Right lung (tissue), 2 donors: ENCODE measurements at regions not wholly inside any gene's neighbourhood (a gene's known extent, or its start where the extent isn't known, plus 50 kb on each side); places are given as distances from the start of the nearest gene placed in this dataset.

Experiments
- DNase-seq, 2 donors: peaks; one replicate each; pipeline ENCODE4 v3.0.0-alpha.2; 2013

DNA sequence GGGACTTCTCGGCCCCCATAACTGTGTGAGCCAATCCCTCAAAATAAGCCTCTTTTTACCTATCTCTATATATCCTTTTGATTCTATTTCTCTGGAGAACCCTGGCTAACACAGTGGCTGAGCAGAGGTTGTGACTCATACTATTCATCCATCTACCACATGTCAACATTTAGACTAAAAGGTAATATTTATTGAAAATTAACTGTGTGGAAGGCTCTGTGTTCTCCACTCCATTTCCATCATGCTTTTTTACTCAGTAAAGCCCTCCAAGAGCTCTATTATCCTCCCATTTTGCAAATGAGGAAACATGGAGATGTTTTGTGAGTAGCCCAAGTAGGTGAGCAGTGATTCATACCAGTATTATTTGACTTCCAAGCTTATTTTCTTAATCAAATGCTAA is 217.9 kb upstream of the DCBLD2 start:
- DNase-seq = no peak

- no peak for DNase-seq
Measured at GRCh38 chr3:99118381-99118780, 216.9 kb upstream of the DCBLD2 start.

- DNase-seq = no peak
Measured at GRCh38 chr3:99114565-99115291, 213.2 kb upstream of the DCBLD2 start.

- no peak for DNase-seq
Measured at GRCh38 chr3:99111235-99111634, 209.7 kb upstream of the DCBLD2 start.

DNA sequence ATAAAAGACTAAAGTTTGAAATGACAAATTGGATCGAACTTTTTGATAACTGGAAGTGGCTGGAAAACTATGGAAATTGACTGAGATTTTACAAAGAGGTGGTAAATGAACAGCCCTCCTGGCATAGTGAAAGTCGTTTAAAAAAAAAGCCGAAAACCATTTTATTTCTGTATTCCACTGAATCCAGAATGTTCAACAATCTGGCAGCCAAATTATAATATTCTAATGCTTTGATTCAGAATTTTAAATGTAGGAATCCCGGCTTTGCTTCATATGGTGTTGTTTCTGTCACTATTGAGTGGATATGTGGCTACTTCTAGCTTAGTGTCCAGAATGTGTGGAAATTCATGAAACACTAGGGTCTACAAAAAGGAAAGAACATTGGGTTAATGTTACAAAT is 208.9 kb upstream of the DCBLD2 start:
- DNase-seq = no peak

GRCh38 chr3:99108508-99108907 is 207.0 kb upstream of the DCBLD2 start:
- peak in 1 of 2 donors; percentile 6 for DNase-seq

DNA sequence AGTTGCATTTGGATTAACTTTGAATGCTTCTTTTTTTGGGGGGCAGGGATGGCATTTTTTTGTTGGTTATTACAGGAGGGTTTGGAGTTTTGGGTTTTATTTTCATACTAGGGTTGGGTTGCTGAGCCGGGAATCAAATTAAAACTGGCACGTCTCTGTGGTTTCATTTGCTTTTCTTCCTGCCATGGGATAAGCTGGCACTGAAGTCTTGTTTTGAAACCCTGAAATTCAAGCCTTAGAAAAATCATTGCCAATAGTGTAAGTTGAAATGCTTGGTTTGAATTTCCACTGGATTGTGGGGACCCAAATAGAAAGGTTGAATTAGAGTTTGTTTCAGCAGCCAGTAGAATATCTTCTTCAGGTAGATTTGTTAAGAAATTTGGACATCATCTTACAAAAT is 193.1 kb upstream of the DCBLD2 start:
- DNase-seq = no peak

- DNase-seq = no peak
Measured at GRCh38 chr3:99087277-99087676, 185.8 kb upstream of the DCBLD2 start.

DNA sequence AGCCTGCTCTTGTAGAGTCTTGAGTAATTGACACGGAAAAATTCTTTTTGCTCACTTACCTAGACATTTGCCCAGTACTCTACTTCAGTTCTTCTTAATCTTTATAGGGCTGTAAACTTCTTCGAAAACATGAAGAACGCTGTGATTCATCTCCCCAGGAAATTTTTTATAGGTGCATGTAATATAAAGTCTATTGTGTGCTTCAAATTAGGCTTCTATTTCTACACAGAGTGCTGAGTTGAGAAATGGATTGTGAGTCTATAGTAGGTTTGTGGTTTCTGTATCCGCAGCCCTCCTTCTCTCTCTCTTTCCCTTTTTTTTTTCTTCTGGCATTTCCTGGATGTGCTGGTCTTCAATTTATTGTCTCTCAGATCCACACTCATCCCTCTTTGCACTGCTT is 183.3 kb upstream of the DCBLD2 start:
- no peak for DNase-seq

GRCh38 chr3:99084156-99084555 is 182.7 kb upstream of the DCBLD2 start:
- no peak for DNase-seq

- DNase-seq = no peak
Measured at GRCh38 chr3:99071096-99071495, 169.6 kb upstream of the DCBLD2 start.

GRCh38 chr3:99069973-99070372 is 168.5 kb upstream of the DCBLD2 start:
- no peak for DNase-seq

DNA sequence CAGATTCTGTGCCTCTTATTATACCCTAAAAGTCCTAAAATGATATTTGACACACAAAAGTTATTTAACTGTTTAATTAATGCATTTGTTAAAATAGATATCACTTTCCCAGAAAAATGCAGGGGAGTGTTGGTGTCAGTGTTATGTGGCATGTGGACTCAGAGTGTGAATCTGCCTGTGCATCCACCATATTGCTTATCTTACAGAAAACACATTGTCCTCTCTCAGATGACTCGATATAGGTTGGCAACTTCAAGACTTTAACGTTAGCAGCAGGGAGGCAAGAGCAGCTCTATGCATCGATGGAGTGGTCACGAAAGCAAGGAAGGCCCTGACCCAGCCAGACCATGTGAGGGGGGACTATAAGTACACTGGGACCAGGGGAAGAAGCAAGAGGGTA is 165.4 kb upstream of the DCBLD2 start:
- DNase-seq = no peak

DNA sequence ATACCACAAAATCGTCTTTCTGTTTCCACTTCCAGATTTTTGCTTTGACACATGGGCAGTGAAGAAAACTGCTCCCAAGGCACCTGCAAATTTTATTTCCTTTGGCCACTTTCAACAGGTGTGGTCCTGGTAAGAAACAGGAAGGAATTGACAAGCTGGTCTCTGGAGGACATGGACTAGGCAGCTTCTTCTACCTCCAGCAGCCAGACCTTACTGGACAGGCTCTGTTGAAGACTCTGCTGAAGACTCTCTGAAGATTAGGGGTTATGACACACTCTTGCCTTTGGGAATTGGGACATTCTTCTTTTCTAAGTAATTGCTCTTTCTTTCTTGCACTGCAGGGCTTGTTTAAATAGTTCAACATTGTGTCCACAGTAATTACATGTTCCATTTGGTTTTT is 147.7 kb upstream of the DCBLD2 start:
- DNase-seq = no peak

- DNase-seq = no peak
Measured at GRCh38 chr3:99041747-99042146, 140.3 kb upstream of the DCBLD2 start.

DNA sequence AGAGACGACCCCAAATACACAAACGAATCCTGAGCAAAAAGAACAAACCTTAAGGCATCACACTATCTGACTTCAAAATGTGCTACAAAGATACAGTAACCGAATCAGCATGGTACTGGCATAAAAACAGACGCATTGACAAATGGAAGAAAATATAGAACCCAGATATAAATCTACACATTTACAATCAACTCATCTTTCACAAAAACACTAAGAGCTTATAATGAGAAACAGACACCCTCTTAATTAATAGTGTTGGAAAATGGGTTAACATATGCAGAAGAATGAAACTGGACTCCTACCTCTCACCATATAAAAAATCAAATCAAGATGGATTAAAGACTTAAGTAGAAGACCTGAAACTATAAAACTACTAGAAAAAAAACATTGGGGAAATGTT is 130.3 kb upstream of the DCBLD2 start:
- no peak for DNase-seq

- DNase-seq = peak; percentile 7 to 32
Measured at GRCh38 chr3:99023590-99024192, 122.2 kb upstream of the DCBLD2 start.

- no peak for DNase-seq
Measured at GRCh38 chr3:99021466-99021865, 120.0 kb upstream of the DCBLD2 start.

GRCh38 chr3:99016452-99016851 is 115.0 kb upstream of the DCBLD2 start:
- DNase-seq = no peak

GRCh38 chr3:99013777-99014315 is 112.4 kb upstream of the DCBLD2 start:
- DNase-seq = no peak

GRCh38 chr3:99013077-99013476 is 111.6 kb upstream of the DCBLD2 start:
- no peak for DNase-seq

- DNase-seq = no peak
Measured at GRCh38 chr3:99012051-99012450, 110.6 kb upstream of the DCBLD2 start.

- no peak for DNase-seq
Measured at GRCh38 chr3:99009851-99010250, 108.4 kb upstream of the DCBLD2 start.

DNA sequence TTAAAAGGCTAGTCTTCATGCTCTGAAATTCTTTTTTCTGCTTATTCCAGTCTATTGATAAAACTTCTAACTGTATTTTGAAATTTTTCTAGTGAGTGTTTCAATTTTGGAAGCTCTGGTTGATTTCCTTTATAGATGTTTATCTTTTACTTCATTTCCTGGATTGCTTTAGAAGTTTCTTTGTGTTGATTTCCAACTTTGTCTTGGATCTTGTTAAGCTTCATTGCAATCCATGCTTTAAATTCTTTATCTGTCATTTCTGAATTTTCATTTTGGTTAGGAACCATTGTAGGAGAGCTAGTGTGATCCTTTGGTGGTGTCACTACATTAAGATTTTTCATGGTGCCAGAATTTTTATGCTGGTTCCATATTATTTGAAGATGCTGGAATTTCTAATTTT is 105.2 kb upstream of the DCBLD2 start:
- DNase-seq = no peak
